MM.1S (cell line): ENCODE measurements at regions not wholly inside any gene's neighbourhood (a gene's known extent, or its start where the extent isn't known, plus 50 kb on each side); places are given as distances from the start of the nearest gene placed in this dataset.

Experiments used
- DNase-seq: peaks from one replicate; pipeline ENCODE4 v3.0.0-alpha.2; 2015
- H2AFZ ChIP-seq: fragments of 300-600 bp; sonication (generic); 2 replicates; pipeline ENCODE4 v1.6.0; 2016; ENCODE audit warnings: antibody characterized with exemption, low read length
- H3F3A ChIP-seq: fragments of 300-600 bp; sonication (generic); 2 replicates; pipeline ENCODE4 v1.6.1; 2016; ENCODE audit warnings: mild to moderate bottlenecking, antibody characterized with exemption, low read length, moderate library complexity, mixed read lengths; ENCODE audit not compliant: insufficient read depth
- H3K27ac ChIP-seq: fragments of 300-600 bp; sonication (generic); 2 replicates; pipeline ENCODE4 v1.5.1; 2016; ENCODE audit warnings: mild to moderate bottlenecking, low read length
- H3K27me3 ChIP-seq: fragments of 300-600 bp; sonication (generic); replicated peaks from 2 replicates; pipeline ENCODE4 v1.6.0; 2016; ENCODE audit warnings: low read length; ENCODE audit not compliant: insufficient read depth
- H3K36me3 ChIP-seq: fragments of 300-600 bp; sonication (generic); replicated peaks from 2 replicates; pipeline ENCODE4 v1.6.1; 2016; ENCODE audit warnings: mild to moderate bottlenecking, low read length, mixed read lengths; ENCODE audit not compliant: insufficient read depth
- H3K4me1 ChIP-seq: fragments of 300-600 bp; sonication (generic); 2 replicates; pipeline ENCODE4 v1.6.1; 2016; ENCODE audit warnings: low read length, mixed read lengths
- H3K4me2 ChIP-seq: fragments of 300-600 bp; sonication (generic); 2 replicates; pipeline ENCODE4 v1.6.0; 2016; ENCODE audit warnings: low read depth, low read length
- H3K4me3 ChIP-seq: fragments of 300-600 bp; sonication (generic); 2 replicates; pipeline ENCODE4 v1.5.1; 2016; ENCODE audit warnings: low read length, mixed read lengths
- H3K79me2 ChIP-seq: fragments of 300-600 bp; sonication (generic); 2 replicates; pipeline ENCODE4 v1.6.1; 2016; ENCODE audit warnings: mixed run types, low read length, mixed read lengths
- H3K9ac ChIP-seq: fragments of 300-600 bp; sonication (generic); 2 replicates; pipeline ENCODE4 v1.6.1; 2016; ENCODE audit warnings: low read length, mixed read lengths
- H3K9me2 ChIP-seq: fragments of 300-600 bp; sonication (generic); replicated peaks from 2 replicates; pipeline ENCODE4 v1.6.1; 2016; ENCODE audit warnings: mild to moderate bottlenecking, low read length, mixed read lengths; ENCODE audit not compliant: insufficient read depth
- H3K9me3 ChIP-seq: fragments of 300-600 bp; sonication (generic); replicated peaks from 2 replicates; pipeline ENCODE4 v1.6.1; 2016; ENCODE audit warnings: mild to moderate bottlenecking, low read length, mixed read lengths; ENCODE audit not compliant: insufficient read depth
- H4K20me1 ChIP-seq: fragments of 300-600 bp; sonication (generic); 2 replicates; pipeline ENCODE4 v1.6.1; 2016; ENCODE audit warnings: mild to moderate bottlenecking, low read length, moderate library complexity, mixed read lengths; ENCODE audit not compliant: insufficient read depth
- CTCF ChIP-seq: fragments of 300-600 bp; sonication (generic); IDR thresholded peaks from 2 replicates; pipeline ENCODE4 v1.5.1; 2016; ENCODE audit warnings: antibody characterized with exemption, low read length, mixed read lengths
- EZH2 ChIP-seq: fragments of 300-600 bp; sonication (generic); optimal IDR thresholded peaks from 2 replicates; pipeline ENCODE3; 2017; ENCODE audit warnings: low read depth, mild to moderate bottlenecking, antibody characterized with exemption, low read length, mixed read lengths
- EZH2phosphoT487 ChIP-seq: fragments of 300-600 bp; sonication (generic); IDR thresholded peaks from 2 replicates; pipeline ENCODE4 v1.6.1; 2018; ENCODE audit warnings: antibody characterized with exemption, low read length

- H2AFZ ChIP-seq, result no peak overlapping the region
- no peaks in the 10 kb centered on the region for H3K79me2 ChIP-seq
- no peaks in the 10 kb centered on the region for H4K20me1 ChIP-seq
- no peak overlapping the region for H3K27ac ChIP-seq
- no peaks in the 10 kb centered on the region for H3K27me3 ChIP-seq
- H3K9me2 ChIP-seq, result no peaks in the 10 kb centered on the region
- H3K4me1 ChIP-seq, result no peaks in the 10 kb centered on the region
- no peaks in the 10 kb centered on the region for H3K36me3 ChIP-seq
- H3K4me2 ChIP-seq, result no peak overlapping the region
- no peaks in the 10 kb centered on the region for H3K9me3 ChIP-seq
- H3F3A ChIP-seq, result no peaks in the 10 kb centered on the region
- H3K4me3 ChIP-seq, result no peak overlapping the region
- DNase-seq, result no peak
- H3K9ac ChIP-seq, result no peak overlapping the region
- no peak for TF ChIP-seq CTCF
- TF ChIP-seq EZH2, result no peak
- no peak for TF ChIP-seq EZH2phosphoT487
These were observed 1175.1 kb upstream of the ACVR2A start for GRCh38 chr2:146669735-146670134.

- no peaks in the 10 kb centered on the region for H3K79me2 ChIP-seq
- no peaks in the 10 kb centered on the region for H3K4me1 ChIP-seq
- no peak overlapping the region for H2AFZ ChIP-seq
- H3K9ac ChIP-seq, result no peak overlapping the region
- H3K36me3 ChIP-seq, result no peaks in the 10 kb centered on the region
- H4K20me1 ChIP-seq, result no peaks in the 10 kb centered on the region
- H3K9me3 ChIP-seq, result no peaks in the 10 kb centered on the region
- H3K27ac ChIP-seq, result no peak overlapping the region
- no peak overlapping the region for H3K4me3 ChIP-seq
- TF ChIP-seq EZH2, result no peak
- no peak for TF ChIP-seq EZH2phosphoT487
- TF ChIP-seq CTCF, result no peak
- no peak overlapping the region for H3K4me2 ChIP-seq
- no peak for DNase-seq
- H3F3A ChIP-seq, result no peaks in the 10 kb centered on the region
- H3K9me2 ChIP-seq, result no peaks in the 10 kb centered on the region
- no peaks in the 10 kb centered on the region for H3K27me3 ChIP-seq
These were observed 1178.5 kb upstream of the ACVR2A start for GRCh38 chr2:146666340-146666739.

- no peaks in the 10 kb centered on the region for H3K4me1 ChIP-seq
- H3K36me3 ChIP-seq, result no peaks in the 10 kb centered on the region
- H3K4me3 ChIP-seq, result no peak overlapping the region
- no peak for TF ChIP-seq CTCF
- no peak for TF ChIP-seq EZH2
- TF ChIP-seq EZH2phosphoT487, result no peak
- H3K9me3 ChIP-seq, result no peaks in the 10 kb centered on the region
- H3K9me2 ChIP-seq, result no peaks in the 10 kb centered on the region
- H4K20me1 ChIP-seq, result no peaks in the 10 kb centered on the region
- DNase-seq, result no peak
- H3K27me3 ChIP-seq, result no peaks in the 10 kb centered on the region
- no peak overlapping the region for H3K27ac ChIP-seq
- no peaks in the 10 kb centered on the region for H3K79me2 ChIP-seq
- H3F3A ChIP-seq, result no peaks in the 10 kb centered on the region
- no peak overlapping the region for H2AFZ ChIP-seq
- H3K4me2 ChIP-seq, result no peak overlapping the region
- H3K9ac ChIP-seq, result no peak overlapping the region
These were observed 1179.0 kb upstream of the ACVR2A start for GRCh38 chr2:146665800-146666199.
